Dendritic cell treated with granulocyte-macrophage colony-stimulating factor and Interleukin-4, amounts not matched to agents 40 ng/mL and 50 ng/mL, for 4 days (primary cell): ENCODE measurements at regions not wholly inside any gene's neighbourhood (a gene's known extent, or its start where the extent isn't known, plus 50 kb on each side); places are given as distances from the start of the nearest gene placed in this dataset.

ENCODE experiments used
- H3K27ac Mint-ChIP-seq: one replicate; pipeline ENCODE4 v1.8.0; 2022; ENCODE audit warnings: mild to moderate bottlenecking, mixed read lengths
- H3K27me3 Mint-ChIP-seq: one replicate; pipeline ENCODE4 v1.8.0; 2022; ENCODE audit warnings: mild to moderate bottlenecking, mixed read lengths
- H3K36me3 Mint-ChIP-seq: one replicate; pipeline ENCODE4 v1.8.0; 2022; ENCODE audit warnings: low read depth, mixed read lengths
- H3K4me1 Mint-ChIP-seq: one replicate; pipeline ENCODE4 v1.8.0; 2022; ENCODE audit warnings: low read depth, mixed read lengths
- H3K4me3 Mint-ChIP-seq: one replicate; pipeline ENCODE4 v1.8.0; 2022; ENCODE audit warnings: mild to moderate bottlenecking, moderate library complexity, mixed read lengths
- H3K9me3 Mint-ChIP-seq: one replicate; pipeline ENCODE4 v1.8.0; 2022; ENCODE audit warnings: mixed read lengths
- intact Hi-C: fragments of 100-400 bp; cut with micrococcal nuclease; formaldehyde crosslinking; loops from one replicate; pipeline ENCODE4 v1.15.0; 2022

DNA sequence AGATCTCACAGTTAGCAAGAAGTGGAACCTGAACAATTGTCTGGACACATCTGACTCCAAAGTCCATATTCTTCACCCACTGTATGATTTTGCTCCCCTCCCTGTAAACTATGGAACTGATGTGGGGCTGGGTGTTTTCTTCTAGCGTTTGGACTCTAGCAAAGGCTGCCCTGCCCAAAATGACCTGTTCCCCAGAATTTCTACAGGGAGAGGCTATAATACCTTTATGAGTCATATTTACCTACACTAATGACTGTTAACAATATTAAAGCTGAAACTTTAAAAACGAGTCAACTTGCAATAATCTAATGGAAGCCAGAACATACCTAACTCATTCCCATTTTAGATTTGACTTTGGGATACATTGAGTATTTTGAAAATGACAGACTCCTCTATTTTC is 531.2 kb upstream of the CFAP20DC start:
- Mint-ChIP-seq H3K4me1 (no peaks in the 10 kb centered on the region), H3K27ac (no peak overlapping the region), H3K27me3 (no peaks in the 10 kb centered on the region), H3K36me3 (no peaks in the 10 kb centered on the region), H3K9me3 (peaks cover 6% of the 10 kb centered on the region), H3K4me3 (no peak overlapping the region)
- intact Hi-C loops: no loop called here

DNA sequence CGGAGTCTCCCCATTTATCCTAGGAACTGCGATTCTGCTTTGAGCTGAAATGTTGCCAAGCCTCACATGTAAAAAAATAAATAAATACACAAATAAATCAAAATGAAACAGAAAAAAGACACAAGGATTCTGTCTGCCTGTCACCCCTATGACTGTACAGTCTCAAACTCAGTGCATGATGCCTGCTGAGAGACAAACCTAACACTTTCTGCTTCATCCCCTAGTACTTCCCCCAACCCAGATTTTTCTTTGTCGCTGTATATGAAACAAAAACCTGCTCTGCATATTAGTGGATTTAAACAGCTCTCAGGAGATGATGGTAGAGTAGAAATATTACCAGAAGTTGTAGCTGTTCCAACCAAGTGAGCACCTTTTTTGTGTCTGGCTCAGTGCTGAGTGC is 530.7 kb upstream of the CFAP20DC start:
- H3K27me3 Mint-ChIP-seq: no peaks in the 10 kb centered on the region
- H3K4me3 Mint-ChIP-seq: no peak overlapping the region
- H3K4me1 Mint-ChIP-seq: no peaks in the 10 kb centered on the region
- H3K27ac Mint-ChIP-seq: no peak overlapping the region
- H3K9me3 Mint-ChIP-seq: peaks cover under 1% of the 10 kb centered on the region
- intact Hi-C loops: no loop called here
- H3K36me3 Mint-ChIP-seq: no peaks in the 10 kb centered on the region

DNA sequence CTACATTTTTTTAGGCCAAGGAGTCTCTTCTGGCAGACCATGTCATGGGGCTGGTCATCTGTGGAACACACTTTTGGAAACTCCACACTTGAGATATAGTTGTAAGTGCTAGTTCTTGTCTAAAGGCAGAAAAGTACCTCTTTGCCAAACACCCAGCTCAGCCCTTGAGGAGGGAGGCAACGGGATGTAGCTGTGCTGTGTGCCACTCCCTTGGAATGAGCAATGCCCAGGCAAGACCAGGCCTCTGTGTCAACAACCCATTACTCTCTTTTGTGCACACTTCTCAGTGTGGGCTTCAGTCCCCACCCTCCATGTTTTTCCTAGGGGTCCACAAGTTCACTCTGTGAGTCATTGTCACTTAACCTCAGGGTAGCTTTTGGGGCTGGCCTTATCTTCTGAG is 528.3 kb upstream of the CFAP20DC start:
- no peaks in the 10 kb centered on the region for H3K4me1 Mint-ChIP-seq
- no peaks in the 10 kb centered on the region for H3K27me3 Mint-ChIP-seq
- H3K4me3 Mint-ChIP-seq: no peak overlapping the region
- H3K36me3 Mint-ChIP-seq: no peaks in the 10 kb centered on the region
- intact Hi-C loops: loop anchor here (5.0 kb wide), 1 partner anchor 1804 kb away; no protein-coding TSS in a partner anchor
- no peaks in the 10 kb centered on the region for H3K9me3 Mint-ChIP-seq
- no peak overlapping the region for H3K27ac Mint-ChIP-seq

DNA sequence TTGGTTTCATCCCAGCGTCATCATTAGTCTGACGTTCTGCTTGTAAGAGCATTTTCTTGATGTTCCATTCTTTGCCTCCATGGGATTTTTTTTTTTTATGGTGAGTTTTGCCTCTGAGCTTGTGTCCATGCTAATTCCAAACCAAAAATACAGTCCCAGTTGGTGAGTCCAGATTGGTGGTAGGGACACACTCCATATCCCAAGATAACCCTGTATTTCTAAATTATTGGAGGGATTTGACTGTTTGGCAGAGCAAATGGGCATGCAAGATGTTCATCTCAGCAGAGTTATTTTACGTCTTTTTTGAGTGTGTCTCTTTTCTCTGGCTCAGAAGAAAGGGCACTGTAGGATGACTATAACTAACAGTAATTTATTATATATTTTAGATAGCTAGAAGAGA is 526.8 kb upstream of the CFAP20DC start:
- H3K36me3 Mint-ChIP-seq: no peaks in the 10 kb centered on the region
- H3K4me3 Mint-ChIP-seq: no peak overlapping the region
- no peaks in the 10 kb centered on the region for H3K4me1 Mint-ChIP-seq
- intact Hi-C loops: loop anchor here (2.0 to 5.0 kb wide), 2 partner anchors 232 to 1806 kb away; no protein-coding TSS in a partner anchor
- no peaks in the 10 kb centered on the region for H3K27me3 Mint-ChIP-seq
- H3K9me3 Mint-ChIP-seq: no peaks in the 10 kb centered on the region
- H3K27ac Mint-ChIP-seq: no peak overlapping the region

DNA sequence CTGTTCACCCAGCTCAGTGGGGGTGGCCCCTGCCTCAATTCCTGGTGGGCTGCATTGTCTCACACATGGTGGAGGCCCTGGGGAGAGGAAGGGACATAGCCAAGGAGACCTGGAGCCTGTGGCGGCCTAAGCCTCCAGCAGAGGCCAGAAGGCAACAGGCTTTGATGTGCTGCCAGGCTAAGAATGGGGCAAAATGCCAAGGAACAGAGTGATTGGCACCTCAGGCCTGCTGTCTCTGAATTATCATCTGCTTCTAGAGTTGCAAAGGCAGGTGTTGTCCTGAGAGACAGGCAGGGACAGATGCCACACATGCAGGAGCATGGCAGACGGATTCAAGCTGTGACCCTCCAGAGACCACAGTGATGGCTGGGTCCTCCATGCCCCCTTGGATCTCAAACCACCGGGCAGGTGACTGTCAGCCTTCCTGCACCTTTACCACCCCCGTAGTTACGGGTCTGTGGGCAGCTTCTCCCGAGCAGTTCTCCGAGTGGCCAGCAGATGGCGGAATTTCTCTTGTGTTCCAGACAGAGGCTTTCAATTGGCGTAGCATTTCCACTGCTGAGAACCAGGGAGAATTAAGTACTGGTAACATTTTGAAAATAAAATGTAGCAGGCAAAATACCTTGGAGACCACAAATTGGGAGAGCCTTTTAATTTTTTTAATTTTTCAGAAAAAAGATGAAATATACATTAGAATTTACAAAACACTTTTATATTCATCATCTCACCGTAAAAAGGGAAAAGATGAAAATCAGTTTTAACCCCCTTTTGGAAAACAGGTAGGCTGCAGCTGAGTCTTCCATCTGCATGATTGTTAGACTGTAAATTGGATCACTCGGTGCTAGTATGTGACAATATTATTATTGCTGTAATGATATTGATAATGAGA is 525.5 kb upstream of the CFAP20DC start:
- H3K36me3 Mint-ChIP-seq: no peaks in the 10 kb centered on the region
- H3K27ac Mint-ChIP-seq: no peak overlapping the region
- intact Hi-C loops: loop anchor here (1.0 to 5.0 kb wide), 4 partner anchors 233 to 1807 kb away; no protein-coding TSS in a partner anchor
- H3K4me3 Mint-ChIP-seq: no peak overlapping the region
- H3K27me3 Mint-ChIP-seq: no peaks in the 10 kb centered on the region
- H3K9me3 Mint-ChIP-seq: no peaks in the 10 kb centered on the region
- no peaks in the 10 kb centered on the region for H3K4me1 Mint-ChIP-seq

DNA sequence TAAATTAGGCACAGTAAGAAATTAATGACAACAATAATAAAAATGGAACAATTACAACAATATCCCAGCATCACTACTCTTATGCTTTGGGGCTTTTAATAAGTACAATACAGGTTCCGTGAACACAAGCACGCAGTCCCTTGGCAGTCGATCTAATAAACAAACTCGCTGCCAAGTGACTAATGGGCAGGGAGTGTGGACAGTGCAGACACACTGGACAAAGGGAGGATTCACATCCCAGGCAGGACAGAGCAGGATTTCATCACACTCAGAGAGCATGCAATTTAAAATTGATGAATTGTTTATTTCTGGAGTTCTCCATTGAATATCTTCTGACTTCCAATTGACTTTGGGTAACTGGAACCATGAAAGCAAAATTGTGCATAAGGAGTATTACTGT is 524.1 kb upstream of the CFAP20DC start:
- Mint-ChIP-seq H3K4me3 (no peak overlapping the region), H3K9me3 (no peaks in the 10 kb centered on the region), H3K36me3 (no peaks in the 10 kb centered on the region), H3K27me3 (no peaks in the 10 kb centered on the region), H3K4me1 (no peaks in the 10 kb centered on the region), H3K27ac (no peak overlapping the region)
- intact Hi-C loops: no loop called here

DNA sequence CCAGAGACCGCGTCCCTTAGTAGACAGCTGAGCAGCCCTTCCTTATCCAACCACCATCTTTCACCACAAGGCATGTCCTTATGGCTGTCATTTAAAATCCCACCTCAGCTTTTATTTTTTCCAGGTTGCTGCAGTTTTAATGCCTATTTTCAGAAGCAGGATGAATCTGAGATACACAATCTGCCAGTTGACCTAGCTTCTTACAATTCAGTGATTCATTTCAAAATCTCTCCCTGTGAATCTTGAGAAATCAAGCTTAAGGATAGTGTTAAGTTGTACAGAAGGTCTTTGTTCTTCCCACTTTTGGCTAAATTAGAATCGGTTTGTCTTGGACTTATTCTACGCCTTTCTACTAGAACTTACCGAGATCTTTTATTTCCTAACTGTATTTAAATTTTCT is 522.3 kb upstream of the CFAP20DC start:
- intact Hi-C loops: no loop called here
- no peaks in the 10 kb centered on the region for H3K9me3 Mint-ChIP-seq
- H3K36me3 Mint-ChIP-seq: no peaks in the 10 kb centered on the region
- H3K27me3 Mint-ChIP-seq: no peaks in the 10 kb centered on the region
- H3K27ac Mint-ChIP-seq: no peak overlapping the region
- no peak overlapping the region for H3K4me3 Mint-ChIP-seq
- no peaks in the 10 kb centered on the region for H3K4me1 Mint-ChIP-seq

DNA sequence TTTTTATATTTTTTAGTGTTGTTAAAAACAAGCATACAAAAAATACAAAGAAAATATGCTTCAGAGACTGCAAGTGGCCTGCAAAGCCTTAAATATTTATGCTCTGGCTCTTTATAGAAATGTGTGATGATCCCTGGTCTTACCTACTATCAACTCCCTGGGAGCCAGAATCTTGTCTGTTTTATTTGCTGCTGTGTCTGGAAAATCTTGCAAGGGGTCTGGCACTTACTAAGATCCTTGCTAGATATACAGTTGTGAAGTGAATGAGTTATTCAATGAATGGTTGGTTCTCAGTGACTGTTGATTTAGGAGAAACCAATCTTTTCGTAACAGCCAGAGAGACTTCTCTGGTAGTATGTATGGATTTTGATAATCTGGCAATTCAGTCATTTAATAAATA is 521.0 kb upstream of the CFAP20DC start:
- no peaks in the 10 kb centered on the region for H3K27me3 Mint-ChIP-seq
- no peak overlapping the region for H3K27ac Mint-ChIP-seq
- no peaks in the 10 kb centered on the region for H3K9me3 Mint-ChIP-seq
- H3K36me3 Mint-ChIP-seq: no peaks in the 10 kb centered on the region
- no peak overlapping the region for H3K4me3 Mint-ChIP-seq
- intact Hi-C loops: no loop called here
- no peaks in the 10 kb centered on the region for H3K4me1 Mint-ChIP-seq

DNA sequence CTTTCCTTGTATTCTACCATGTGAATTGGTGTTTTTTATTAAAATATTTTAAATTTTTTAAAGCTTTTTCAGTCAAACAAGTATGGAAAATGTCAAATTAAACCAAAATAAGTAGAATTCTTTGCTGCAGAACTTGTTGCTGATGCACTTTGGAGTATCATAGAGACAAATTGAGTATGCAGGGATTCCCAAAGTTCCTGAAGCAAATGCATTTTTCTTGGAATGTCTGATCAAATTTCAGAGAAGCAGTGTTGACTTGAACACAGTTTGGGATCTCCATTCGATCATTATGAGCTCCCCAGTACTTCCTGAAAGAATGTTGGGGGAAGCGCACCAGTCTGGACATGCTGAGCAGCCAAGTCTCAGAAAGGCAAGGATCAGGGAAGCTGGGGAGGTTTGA is 517.8 kb upstream of the CFAP20DC start:
- H3K4me1 Mint-ChIP-seq: peaks cover 11% of the 10 kb centered on the region
- H3K4me3 Mint-ChIP-seq: no peak overlapping the region
- no peaks in the 10 kb centered on the region for H3K27me3 Mint-ChIP-seq
- no peak overlapping the region for H3K27ac Mint-ChIP-seq
- intact Hi-C loops: no loop called here
- no peaks in the 10 kb centered on the region for H3K36me3 Mint-ChIP-seq
- H3K9me3 Mint-ChIP-seq: no peaks in the 10 kb centered on the region

DNA sequence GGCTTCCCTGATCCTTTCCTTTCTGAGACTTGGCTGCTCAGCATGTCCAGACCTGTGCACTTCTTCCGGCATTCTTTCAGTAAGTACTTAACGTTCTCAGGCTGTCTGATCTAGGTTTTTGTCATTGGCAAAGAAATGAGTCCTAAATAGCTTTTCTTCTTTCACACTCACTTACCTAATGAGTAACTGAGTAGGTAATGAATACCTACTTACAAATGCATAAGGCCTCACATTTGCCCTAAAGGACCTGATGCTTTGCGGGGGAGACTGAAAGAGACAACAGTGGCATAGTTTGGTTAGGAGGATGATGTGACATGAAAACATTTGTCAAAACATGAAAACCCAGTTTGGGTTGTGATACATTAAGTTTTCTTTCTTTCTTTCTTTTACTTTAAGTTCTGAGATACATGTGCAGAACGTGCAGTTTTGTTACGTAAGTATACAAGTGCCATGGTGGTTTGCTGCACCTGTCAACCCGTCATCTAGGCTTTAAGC is 516.7 kb upstream of the CFAP20DC start:
- Mint-ChIP-seq H3K9me3 (no peaks in the 10 kb centered on the region), H3K4me1 (peaks cover 11% of the 10 kb centered on the region), H3K4me3 (no peak overlapping the region)

DNA sequence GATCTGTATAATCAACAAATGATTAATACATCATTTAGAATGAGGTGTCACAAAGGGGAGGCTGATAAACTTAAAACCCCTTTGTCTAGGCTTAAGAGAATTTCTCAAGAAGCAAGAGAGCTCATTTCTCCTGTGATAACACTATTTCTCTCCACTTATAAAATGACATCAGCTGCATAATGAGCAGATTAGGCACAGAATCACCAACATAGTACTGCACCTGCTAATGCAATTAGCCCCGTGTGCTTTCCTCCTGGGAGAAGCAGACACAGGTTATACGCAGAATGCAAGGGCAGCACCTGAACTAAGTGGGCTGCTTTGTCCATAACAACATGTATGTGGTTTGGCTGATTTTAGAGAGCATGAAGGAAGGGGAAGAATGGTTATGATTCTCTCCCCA is 515.3 kb upstream of the CFAP20DC start:
- Mint-ChIP-seq H3K4me3 (no peak overlapping the region), H3K4me1 (peaks cover 21% of the 10 kb centered on the region), H3K9me3 (no peaks in the 10 kb centered on the region), H3K27me3 (no peaks in the 10 kb centered on the region), H3K27ac (no peak overlapping the region), H3K36me3 (no peaks in the 10 kb centered on the region)
- intact Hi-C loops: no loop called here

More for the DNA sequence above, 516.7 kb upstream of the CFAP20DC start:
- H3K36me3 Mint-ChIP-seq: no peaks in the 10 kb centered on the region
- intact Hi-C loops: no loop called here
- H3K27ac Mint-ChIP-seq: no peak overlapping the region
- no peaks in the 10 kb centered on the region for H3K27me3 Mint-ChIP-seq

DNA sequence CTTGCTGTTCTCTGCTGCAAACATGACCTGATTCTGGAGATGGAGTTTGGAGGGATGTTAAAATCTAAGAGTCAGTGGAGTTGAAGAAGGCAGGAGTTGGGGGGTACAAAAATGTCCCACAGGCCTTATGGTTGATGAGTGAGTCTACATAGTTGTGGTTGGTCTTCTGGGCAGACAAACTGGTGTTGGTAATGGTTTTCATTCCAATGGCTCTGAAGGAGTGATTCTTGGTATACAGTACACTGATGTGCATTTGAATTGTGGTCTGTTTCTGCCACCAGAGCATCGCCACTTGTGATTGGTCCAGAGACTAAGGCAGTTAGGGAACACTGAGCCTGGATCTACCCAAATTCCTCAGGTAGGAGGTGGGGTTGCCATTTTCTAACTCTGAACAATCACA is 514.1 kb upstream of the CFAP20DC start:
- no peaks in the 10 kb centered on the region for H3K36me3 Mint-ChIP-seq
- peaks cover 30% of the 10 kb centered on the region for H3K4me1 Mint-ChIP-seq
- intact Hi-C loops: no loop called here
- no peaks in the 10 kb centered on the region for H3K9me3 Mint-ChIP-seq
- no peak overlapping the region for H3K27ac Mint-ChIP-seq
- no peak overlapping the region for H3K4me3 Mint-ChIP-seq
- H3K27me3 Mint-ChIP-seq: no peaks in the 10 kb centered on the region

DNA sequence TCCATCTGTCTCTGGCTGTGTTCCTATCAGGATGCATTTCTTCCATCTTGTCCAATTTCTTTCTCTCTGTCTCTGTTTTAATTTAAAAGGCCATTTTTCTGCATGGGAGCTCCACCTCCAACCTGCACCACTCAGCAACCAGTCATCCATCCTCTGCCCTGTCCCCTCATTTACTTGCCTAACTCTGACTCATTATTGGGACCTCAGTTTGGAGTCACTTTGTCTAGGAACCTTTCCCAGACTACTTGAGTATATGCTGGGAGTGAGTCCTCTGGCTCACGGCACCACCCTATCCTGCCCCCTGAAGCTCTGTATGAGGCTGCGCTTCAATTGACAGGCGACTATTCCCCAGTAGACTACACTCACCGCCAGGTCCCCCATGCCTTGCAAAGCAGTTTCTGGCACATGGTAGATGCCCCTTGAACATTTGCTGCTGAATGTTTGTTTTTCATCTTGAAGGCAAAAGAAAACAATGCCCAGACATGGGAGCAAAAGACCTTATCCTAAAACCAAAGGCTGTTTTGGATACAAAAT is 513.3 kb upstream of the CFAP20DC start:
- intact Hi-C loops: no loop called here
- H3K9me3 Mint-ChIP-seq: no peaks in the 10 kb centered on the region
- H3K27me3 Mint-ChIP-seq: no peaks in the 10 kb centered on the region
- H3K4me3 Mint-ChIP-seq: no peak overlapping the region
- H3K27ac Mint-ChIP-seq: no peak overlapping the region
- peaks cover 30% of the 10 kb centered on the region for H3K4me1 Mint-ChIP-seq
- H3K36me3 Mint-ChIP-seq: no peaks in the 10 kb centered on the region

DNA sequence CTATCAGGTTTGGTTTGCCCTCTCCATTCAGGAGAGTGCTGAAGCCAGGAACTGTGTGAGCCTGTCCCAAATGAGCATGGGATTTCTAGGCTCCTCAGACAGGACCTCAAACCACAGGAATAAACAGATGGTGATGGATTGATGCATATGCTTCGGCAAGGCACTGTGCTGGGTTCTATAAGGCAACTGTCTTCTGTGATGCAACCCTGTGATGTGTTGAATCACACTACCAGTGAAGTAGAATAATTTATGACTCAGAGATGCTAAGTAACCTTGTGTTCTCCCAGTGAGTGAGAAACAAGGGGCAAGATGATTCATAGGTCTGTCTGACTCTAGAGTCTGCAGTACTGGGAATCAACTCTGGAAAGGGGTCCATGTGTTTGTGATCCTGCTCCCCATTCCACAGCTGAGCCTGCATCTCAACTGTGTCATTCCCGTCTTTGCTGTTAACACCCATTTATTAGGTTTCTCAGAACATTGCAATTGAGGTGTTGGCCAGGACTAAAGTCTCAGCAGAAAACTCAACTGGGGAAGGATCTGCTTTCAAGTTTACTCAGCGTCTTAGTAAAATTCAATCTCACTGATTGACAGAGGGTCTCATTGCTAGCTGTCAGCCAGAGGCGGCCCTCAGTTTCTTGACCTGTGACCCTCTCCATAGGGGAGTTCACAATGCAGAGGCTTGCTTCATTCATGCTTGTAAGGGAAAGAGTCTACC is 510.1 kb upstream of the CFAP20DC start:
- Mint-ChIP-seq H3K4me3 (no peak overlapping the region), H3K9me3 (no peaks in the 10 kb centered on the region), H3K36me3 (no peaks in the 10 kb centered on the region), H3K4me1 (peaks cover 46% of the 10 kb centered on the region), H3K27ac (no peak overlapping the region), H3K27me3 (no peaks in the 10 kb centered on the region)
- intact Hi-C loops: no loop called here
